Memory B cell (primary cell): ENCODE measurements at regions not wholly inside any gene's neighbourhood (a gene's known extent, or its start where the extent isn't known, plus 50 kb on each side); places are given as distances from the start of the nearest gene placed in this dataset.
A peak's percentile ranks its signal among the peaks of the same experiment; 100 is the strongest.

Source experiments
- ATAC-seq: fragments of 150-1000 bp; cut with Tn5 transposase; 2 replicates; pipeline ENCODE4 v1.10.0; 2021; ENCODE audit warnings: low read depth, mild to moderate bottlenecking, moderate library complexity
- DNase-seq, 2 donors: peaks; one replicate each; pipeline ENCODE4 v3.0.0; 2022; ENCODE audit warnings: low spot score in 2 of 2
- H3K27ac Mint-ChIP-seq: one replicate; pipeline ENCODE4 v1.8.0; 2022; ENCODE audit warnings: mild to moderate bottlenecking, moderate library complexity, mixed read lengths
- H3K27me3 Mint-ChIP-seq: one replicate; pipeline ENCODE4 v1.8.0; 2022; ENCODE audit warnings: mixed read lengths
- H3K36me3 Mint-ChIP-seq: one replicate; pipeline ENCODE4 v1.8.0; 2022; ENCODE audit warnings: mild to moderate bottlenecking, mixed read lengths
- H3K4me1 Mint-ChIP-seq: one replicate; pipeline ENCODE4 v1.8.0; 2022; ENCODE audit warnings: mixed read lengths
- H3K4me3 Mint-ChIP-seq: one replicate; pipeline ENCODE4 v1.8.0; 2022; ENCODE audit warnings: mild to moderate bottlenecking, moderate library complexity, mixed read lengths
- H3K9me3 Mint-ChIP-seq: one replicate; pipeline ENCODE4 v1.8.0; 2022; ENCODE audit warnings: mixed read lengths

- DNase-seq (no peak), ATAC-seq (no peak)
- H3K4me3 Mint-ChIP-seq = no peak overlapping the region
- H3K27me3 Mint-ChIP-seq = peaks cover 22% of the 10 kb centered on the region
- H3K36me3 Mint-ChIP-seq = peaks cover 1% of the 10 kb centered on the region
- no peak overlapping the region for H3K27ac Mint-ChIP-seq
- no peaks in the 10 kb centered on the region for H3K9me3 Mint-ChIP-seq
- no peaks in the 10 kb centered on the region for H3K4me1 Mint-ChIP-seq
Observed at GRCh38 chr3:194804796-194805195, 119.1 kb downstream of the FAM43A start.

GRCh38 chr3:194805546-194805945, 119.9 kb downstream of the FAM43A start:
- H3K27me3 Mint-ChIP-seq = peaks cover 22% of the 10 kb centered on the region
- H3K27ac Mint-ChIP-seq = no peak overlapping the region
- peaks cover 1% of the 10 kb centered on the region for H3K36me3 Mint-ChIP-seq
- DNase-seq (no peak), ATAC-seq (no peak)
- H3K4me1 Mint-ChIP-seq = peaks cover 7% of the 10 kb centered on the region
- H3K9me3 Mint-ChIP-seq = no peaks in the 10 kb centered on the region
- H3K4me3 Mint-ChIP-seq = no peak overlapping the region

GRCh38 chr3:194806991-194807630, 121.4 kb downstream of the FAM43A start:
- peaks cover 5% of the 10 kb centered on the region for H3K36me3 Mint-ChIP-seq
- ATAC-seq (no peak), DNase-seq (no peak)
- peaks cover 24% of the 10 kb centered on the region for H3K27me3 Mint-ChIP-seq
- no peaks in the 10 kb centered on the region for H3K9me3 Mint-ChIP-seq
- peaks cover 21% of the 10 kb centered on the region for H3K4me1 Mint-ChIP-seq
- no peak overlapping the region for H3K4me3 Mint-ChIP-seq
- no peak overlapping the region for H3K27ac Mint-ChIP-seq

- DNase-seq (no peak), ATAC-seq (no peak)
- Mint-ChIP-seq H3K4me1 (peaks cover 21% of the 10 kb centered on the region), H3K27ac (no peak overlapping the region), H3K27me3 (peaks cover 21% of the 10 kb centered on the region), H3K4me3 (no peak overlapping the region), H3K9me3 (no peaks in the 10 kb centered on the region), H3K36me3 (peaks cover 5% of the 10 kb centered on the region)
Observed at GRCh38 chr3:194808640-194809097, 123.0 kb downstream of the FAM43A start.

GRCh38 chr3:194809382-194809781, 123.7 kb downstream of the FAM43A start:
- Mint-ChIP-seq H3K27me3 (peaks cover 16% of the 10 kb centered on the region), H3K4me3 (no peak overlapping the region), H3K9me3 (no peaks in the 10 kb centered on the region), H3K27ac (no peak overlapping the region), H3K4me1 (peaks cover 21% of the 10 kb centered on the region), H3K36me3 (peaks cover 4% of the 10 kb centered on the region)
- no peak for DNase-seq
- no peak for ATAC-seq

- Mint-ChIP-seq H3K36me3 (peaks cover 4% of the 10 kb centered on the region), H3K27ac (no peak overlapping the region), H3K4me1 (peaks cover 21% of the 10 kb centered on the region), H3K9me3 (no peaks in the 10 kb centered on the region), H3K4me3 (no peak overlapping the region), H3K27me3 (peaks cover 15% of the 10 kb centered on the region)
- ATAC-seq (no peak), DNase-seq (no peak)
Observed at GRCh38 chr3:194810076-194810475, 124.4 kb downstream of the FAM43A start.

- H3K27me3 Mint-ChIP-seq = peaks cover 11% of the 10 kb centered on the region
- no peaks in the 10 kb centered on the region for H3K9me3 Mint-ChIP-seq
- H3K4me1 Mint-ChIP-seq = peaks cover 21% of the 10 kb centered on the region
- H3K36me3 Mint-ChIP-seq = peaks cover 4% of the 10 kb centered on the region
- DNase-seq (no peak), ATAC-seq (peak; percentile 60)
- H3K27ac Mint-ChIP-seq = no peak overlapping the region
- H3K4me3 Mint-ChIP-seq = peak overlapping the region; percentile 39
Observed at GRCh38 chr3:194811118-194811517, 125.4 kb downstream of the FAM43A start.

- Mint-ChIP-seq H3K4me3 (no peak overlapping the region), H3K9me3 (no peaks in the 10 kb centered on the region), H3K27me3 (peaks cover 4% of the 10 kb centered on the region), H3K4me1 (peaks cover 21% of the 10 kb centered on the region), H3K27ac (no peak overlapping the region), H3K36me3 (peaks cover 4% of the 10 kb centered on the region)
- no peak for DNase-seq
- no peak for ATAC-seq
Observed at GRCh38 chr3:194812176-194812575, 126.5 kb downstream of the FAM43A start.

- Mint-ChIP-seq H3K27me3 (peaks cover 9% of the 10 kb centered on the region), H3K27ac (no peak overlapping the region), H3K4me3 (no peak overlapping the region), H3K36me3 (peaks cover 4% of the 10 kb centered on the region), H3K9me3 (no peaks in the 10 kb centered on the region), H3K4me1 (peaks cover 22% of the 10 kb centered on the region)
- DNase-seq = no peak
- no peak for ATAC-seq
Observed at GRCh38 chr3:194814878-194815357, 129.2 kb downstream of the FAM43A start.

- no peak overlapping the region for H3K4me3 Mint-ChIP-seq
- H3K27me3 Mint-ChIP-seq = peaks cover 8% of the 10 kb centered on the region
- no peak overlapping the region for H3K27ac Mint-ChIP-seq
- H3K4me1 Mint-ChIP-seq = peaks cover 3% of the 10 kb centered on the region
- peaks cover 2% of the 10 kb centered on the region for H3K36me3 Mint-ChIP-seq
- no peaks in the 10 kb centered on the region for H3K9me3 Mint-ChIP-seq
- DNase-seq (no peak), ATAC-seq (no peak)
Observed at GRCh38 chr3:194816748-194817591, 131.3 kb downstream of the FAM43A start.

GRCh38 chr3:194817592-194817930, 131.9 kb downstream of the FAM43A start:
- H3K4me3 Mint-ChIP-seq = no peak overlapping the region
- H3K27ac Mint-ChIP-seq = no peak overlapping the region
- DNase-seq = no peak
- peaks cover 2% of the 10 kb centered on the region for H3K36me3 Mint-ChIP-seq
- peaks cover 3% of the 10 kb centered on the region for H3K4me1 Mint-ChIP-seq
- H3K27me3 Mint-ChIP-seq = peaks cover 8% of the 10 kb centered on the region
- no peaks in the 10 kb centered on the region for H3K9me3 Mint-ChIP-seq
- no peak for ATAC-seq

- Mint-ChIP-seq H3K9me3 (no peaks in the 10 kb centered on the region), H3K27me3 (peaks cover 8% of the 10 kb centered on the region), H3K4me1 (peaks cover 3% of the 10 kb centered on the region), H3K36me3 (peaks cover 2% of the 10 kb centered on the region), H3K27ac (no peak overlapping the region), H3K4me3 (no peak overlapping the region)
- DNase-seq (no peak), ATAC-seq (no peak)
Observed at GRCh38 chr3:194817936-194818335, 132.3 kb downstream of the FAM43A start.

GRCh38 chr3:194824100-194824499, 138.4 kb downstream of the FAM43A start:
- no peak overlapping the region for H3K4me3 Mint-ChIP-seq
- no peak for DNase-seq
- peaks cover 4% of the 10 kb centered on the region for H3K4me1 Mint-ChIP-seq
- no peaks in the 10 kb centered on the region for H3K9me3 Mint-ChIP-seq
- ATAC-seq = no peak
- no peak overlapping the region for H3K27ac Mint-ChIP-seq
- peaks cover 2% of the 10 kb centered on the region for H3K36me3 Mint-ChIP-seq
- peaks cover 8% of the 10 kb centered on the region for H3K27me3 Mint-ChIP-seq

GRCh38 chr3:194824701-194825111, 139.0 kb downstream of the FAM43A start:
- no peaks in the 10 kb centered on the region for H3K9me3 Mint-ChIP-seq
- no peak overlapping the region for H3K4me3 Mint-ChIP-seq
- H3K36me3 Mint-ChIP-seq = peaks cover 2% of the 10 kb centered on the region
- H3K4me1 Mint-ChIP-seq = peaks cover 4% of the 10 kb centered on the region
- ATAC-seq (no peak), DNase-seq (no peak)
- peaks cover 7% of the 10 kb centered on the region for H3K27me3 Mint-ChIP-seq
- H3K27ac Mint-ChIP-seq = no peak overlapping the region
